IPS-18c (cell line): ENCODE measurements at regions not wholly inside any gene's neighbourhood (a gene's known extent, or its start where the extent isn't known, plus 50 kb on each side); places are given as distances from the start of the nearest gene placed in this dataset.

Source experiments
- H3K4me3 ChIP-seq: 2 replicates; pipeline ENCODE4 v1.7.0; 2013; ENCODE audit warnings: low read depth, mild to moderate bottlenecking, low read length, moderate library complexity; ENCODE audit not compliant: insufficient read depth
- H3K9me3 ChIP-seq: one replicate; pipeline ENCODE4 v1.6.1; 2013; ENCODE audit warnings: mild to moderate bottlenecking, low read length, moderate library complexity; ENCODE audit not compliant: control insufficient read depth, insufficient read depth

DNA sequence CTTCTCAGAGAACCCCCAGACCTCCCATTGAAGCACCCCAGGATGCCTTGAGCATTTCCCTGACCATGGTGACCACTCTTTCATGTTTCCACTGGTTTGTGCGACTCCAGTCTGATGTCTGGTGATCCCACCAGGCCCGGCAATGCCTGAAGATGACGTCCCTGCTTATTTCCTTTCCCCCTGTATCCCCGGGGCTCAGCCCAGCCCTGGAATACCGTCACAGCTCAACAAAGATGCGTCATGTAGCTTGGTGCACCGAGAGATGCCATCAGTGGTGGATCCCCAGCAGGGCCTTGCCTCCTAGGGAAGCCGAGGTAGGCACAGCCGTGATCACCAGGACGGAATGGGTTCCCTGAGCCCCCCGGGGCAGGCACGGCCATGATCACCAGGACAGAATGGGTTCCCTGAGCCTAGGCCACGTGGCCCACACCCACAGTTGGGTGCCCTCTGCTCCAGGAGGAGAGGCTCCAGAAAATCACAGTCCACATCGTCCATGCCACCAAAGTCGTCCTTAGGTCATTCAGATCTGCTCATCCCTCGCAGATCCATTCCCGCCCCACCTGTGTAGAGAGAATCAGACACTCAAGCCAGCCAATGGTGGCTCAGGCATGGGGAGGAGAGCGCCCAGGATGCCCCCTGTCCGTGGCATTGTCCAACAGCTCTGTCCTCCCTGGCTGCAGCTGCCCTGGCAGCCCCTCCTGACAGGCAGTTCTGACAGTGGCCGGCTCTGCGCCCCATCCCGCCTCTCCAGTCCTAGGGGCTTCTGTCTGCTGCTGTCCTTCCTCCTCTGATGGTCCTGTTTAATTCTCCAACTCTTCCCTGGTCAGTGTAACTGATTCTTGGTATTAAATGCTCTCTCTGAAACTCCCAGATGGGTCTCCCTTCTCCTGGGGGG lies 261.1 kb downstream of the RBFOX3 start:
- H3K9me3 ChIP-seq, result peaks cover 2% of the 10 kb centered on the region
- H3K4me3 ChIP-seq, result no peak overlapping the region

GRCh38 chr17:79342376-79342775 lies 267.8 kb downstream of the ENGASE start:
- Histone ChIP-seq H3K4me3 (no peak overlapping the region), H3K9me3 (peaks cover 3% of the 10 kb centered on the region)

GRCh38 chr17:79341816-79342215 lies 267.2 kb downstream of the ENGASE start:
- Histone ChIP-seq H3K4me3 (no peak overlapping the region), H3K9me3 (peaks cover 3% of the 10 kb centered on the region)

- Histone ChIP-seq H3K4me3 (no peak overlapping the region), H3K9me3 (peaks cover 3% of the 10 kb centered on the region)
Measured at GRCh38 chr17:79341222-79341780, 266.7 kb downstream of the ENGASE start.

GRCh38 chr17:79340333-79341221 lies 266.0 kb downstream of the ENGASE start:
- Histone ChIP-seq H3K9me3 (peaks cover 3% of the 10 kb centered on the region), H3K4me3 (no peak overlapping the region)

DNA sequence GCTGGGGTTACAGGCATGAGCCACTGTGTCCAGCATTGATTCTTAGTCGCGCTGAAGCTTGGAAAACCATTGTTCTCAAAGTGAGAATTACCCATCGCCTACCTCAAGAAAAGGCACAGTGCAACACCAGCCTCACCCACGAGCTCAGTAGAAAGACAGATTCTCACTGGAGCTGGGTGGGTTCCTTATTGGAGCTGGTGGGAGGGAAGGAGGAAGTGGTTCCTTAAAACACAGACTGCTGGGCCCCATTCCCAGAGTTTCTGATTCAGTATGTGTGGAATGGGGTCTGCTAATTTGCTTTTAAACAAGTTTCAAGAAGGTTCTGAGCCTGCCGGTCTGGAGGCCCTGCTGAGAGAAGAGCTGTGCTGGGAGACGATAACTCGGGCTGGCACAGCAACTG lies 264.7 kb downstream of the ENGASE start:
- Histone ChIP-seq H3K4me3 (no peak overlapping the region), H3K9me3 (no peaks in the 10 kb centered on the region)

DNA sequence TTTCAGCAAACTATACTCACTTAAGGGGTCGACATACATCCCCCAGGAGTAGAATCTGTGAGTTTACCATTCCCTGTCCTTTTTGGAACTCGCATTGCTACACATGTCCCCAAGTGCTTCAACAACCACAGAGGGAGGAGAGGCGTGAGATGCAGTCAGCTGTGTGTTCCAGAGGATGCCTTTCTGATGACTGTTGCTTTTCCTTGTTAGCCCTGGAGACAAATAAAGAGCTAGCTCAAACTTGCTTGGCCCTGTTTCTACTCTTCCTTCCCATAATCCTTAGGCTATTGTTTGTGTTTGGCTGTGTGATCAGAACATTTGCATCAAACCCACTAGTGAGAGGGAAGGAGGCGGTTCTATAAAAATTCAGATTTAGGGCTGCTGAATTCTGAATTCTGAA lies 264.0 kb downstream of the ENGASE start:
- Histone ChIP-seq H3K4me3 (no peak overlapping the region), H3K9me3 (no peaks in the 10 kb centered on the region)

DNA sequence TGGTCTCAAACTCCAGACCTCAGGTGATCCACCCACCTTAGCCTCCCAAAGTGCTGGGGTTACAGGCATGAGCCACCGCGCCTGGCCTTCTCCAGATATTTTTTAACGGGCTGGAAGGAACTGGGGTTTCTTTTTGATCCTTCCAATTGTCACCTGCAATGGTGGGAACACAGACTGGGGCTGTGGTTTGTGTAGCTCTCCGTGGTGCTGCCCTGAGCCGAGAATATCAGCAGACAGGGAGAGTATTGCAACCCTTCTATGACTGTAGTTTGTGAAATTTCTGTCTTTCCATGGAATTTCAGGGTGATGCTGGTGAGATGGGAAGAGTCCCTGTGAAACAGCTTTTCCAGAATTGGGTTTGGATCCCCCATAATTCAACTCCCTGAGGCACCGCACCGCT lies 263.5 kb downstream of the ENGASE start:
- no peaks in the 10 kb centered on the region for H3K9me3 ChIP-seq
- H3K4me3 ChIP-seq, result no peak overlapping the region

DNA sequence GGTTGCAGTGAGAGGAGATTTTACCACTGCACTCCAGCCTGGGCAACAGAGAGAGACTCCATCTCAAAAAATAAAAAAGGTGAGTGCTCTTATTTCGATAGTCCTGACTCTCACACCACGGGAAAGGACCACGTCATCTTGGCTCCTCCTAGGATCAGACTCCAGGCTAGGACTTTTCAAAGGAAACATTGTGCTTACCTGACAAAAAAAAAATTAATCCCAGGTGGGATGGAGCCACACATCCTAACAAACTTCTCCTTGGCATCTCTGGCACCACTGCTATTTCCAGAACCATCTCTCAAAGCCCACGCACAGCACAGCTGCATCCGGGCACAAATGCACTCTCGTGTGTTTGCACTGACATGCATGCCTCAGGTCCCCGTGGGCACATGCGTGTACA lies 262.4 kb downstream of the ENGASE start:
- Histone ChIP-seq H3K4me3 (no peak overlapping the region), H3K9me3 (no peaks in the 10 kb centered on the region)

GRCh38 chr17:79335456-79335855 lies 260.8 kb downstream of the ENGASE start:
- Histone ChIP-seq H3K9me3 (no peaks in the 10 kb centered on the region), H3K4me3 (no peak overlapping the region)

DNA sequence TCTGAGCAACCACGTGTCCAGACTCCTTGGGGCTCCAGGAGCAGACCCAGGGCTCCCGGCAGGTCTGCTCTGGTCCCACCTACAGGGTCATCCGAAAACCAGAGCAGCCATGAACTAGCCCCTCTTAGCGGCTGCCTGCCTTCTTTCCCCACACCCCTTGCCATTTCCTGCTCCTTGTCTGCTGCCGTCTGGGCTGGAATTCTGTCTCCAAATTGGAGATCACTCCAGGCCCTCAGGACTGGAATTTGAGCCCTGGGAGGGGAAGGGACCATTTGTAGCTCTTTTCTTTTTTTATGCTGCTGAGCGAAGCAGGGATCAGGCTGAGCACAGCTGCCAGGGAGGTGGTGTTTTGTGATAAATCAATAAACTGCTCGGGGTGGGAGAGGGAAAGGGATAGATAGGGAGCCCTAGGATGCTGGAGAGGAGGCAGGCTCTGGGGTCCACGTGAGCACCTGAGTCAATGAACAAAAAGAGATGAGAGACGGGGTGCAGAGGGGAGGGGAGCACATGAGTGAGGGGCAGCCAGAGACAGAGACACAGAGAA lies 257.5 kb downstream of the ENGASE start:
- no peaks in the 10 kb centered on the region for H3K9me3 ChIP-seq

GRCh38 chr17:79331492-79331891 lies 256.9 kb downstream of the ENGASE start:
- Histone ChIP-seq H3K4me3 (no peak overlapping the region), H3K9me3 (no peaks in the 10 kb centered on the region)

More for the DNA sequence above, 257.5 kb downstream of the ENGASE start:
- H3K4me3 ChIP-seq, result no peak overlapping the region

DNA sequence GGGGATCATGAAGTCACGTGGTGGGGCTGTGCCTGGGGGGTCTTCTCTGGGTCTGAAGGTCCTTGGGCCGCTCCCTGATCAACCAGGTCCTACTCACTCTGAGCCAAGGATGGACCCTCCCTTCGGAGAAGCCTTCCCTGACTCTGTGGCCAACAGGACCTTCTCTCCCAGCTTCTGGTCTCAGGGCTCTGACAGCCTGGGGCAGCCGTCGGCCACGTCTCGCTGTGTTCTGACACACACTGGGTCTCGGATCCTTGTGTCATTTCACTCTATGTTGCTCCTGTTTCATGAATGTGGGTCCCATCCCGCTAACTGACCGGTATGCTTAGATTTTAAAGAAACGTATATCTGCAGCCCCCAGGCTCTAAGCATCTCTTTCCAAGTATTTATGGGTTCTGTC lies 256.1 kb downstream of the ENGASE start:
- Histone ChIP-seq H3K9me3 (no peaks in the 10 kb centered on the region), H3K4me3 (no peak overlapping the region)

DNA sequence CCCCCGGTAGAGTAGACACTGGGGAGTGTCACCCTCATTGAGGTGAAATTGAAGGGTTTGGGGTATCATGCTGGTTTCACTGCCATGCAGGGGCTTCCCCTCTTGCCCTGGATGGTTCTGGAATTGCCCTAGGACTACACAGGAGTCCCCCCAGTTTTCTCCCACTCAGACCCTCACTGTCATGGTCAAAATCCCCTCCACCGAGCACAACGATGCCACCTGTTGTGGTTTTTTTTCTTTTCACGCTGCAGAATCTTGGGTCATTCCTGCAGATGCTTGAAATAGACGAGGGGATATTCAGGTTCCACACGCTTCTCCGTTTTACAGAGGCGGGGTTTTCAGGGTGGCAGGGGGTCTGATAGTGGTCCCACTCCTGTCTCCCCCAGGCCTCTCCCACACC lies 255.6 kb downstream of the ENGASE start:
- no peak overlapping the region for H3K4me3 ChIP-seq
- no peaks in the 10 kb centered on the region for H3K9me3 ChIP-seq

- H3K4me3 ChIP-seq, result no peak overlapping the region
- no peaks in the 10 kb centered on the region for H3K9me3 ChIP-seq
Measured at GRCh38 chr17:79326814-79327213, 252.2 kb downstream of the ENGASE start.

- H3K9me3 ChIP-seq, result no peaks in the 10 kb centered on the region
- H3K4me3 ChIP-seq, result no peak overlapping the region
Measured at GRCh38 chr17:79325709-79326430, 251.2 kb downstream of the ENGASE start.

- no peaks in the 10 kb centered on the region for H3K9me3 ChIP-seq
- no peak overlapping the region for H3K4me3 ChIP-seq
Measured at GRCh38 chr17:79324194-79324593, 249.6 kb downstream of the ENGASE start.
